Prostate gland (tissue), 2 donors: ENCODE measurements at regions not wholly inside any gene's neighbourhood (a gene's known extent, or its start where the extent isn't known, plus 50 kb on each side); places are given as distances from the start of the nearest gene placed in this dataset.

Experiments used
- POLR2A ChIP-seq: fragments of 450-650 bp; IDR thresholded peaks from one replicate; pipeline ENCODE4 v1.6.1; 2016; ENCODE audit warnings: antibody characterized with exemption, mild to moderate bottlenecking
- POLR2AphosphoS5 ChIP-seq: sonication (generic); formaldehyde crosslinking; IDR thresholded peaks from one replicate; pipeline ENCODE4 v1.6.1; 2017; ENCODE audit warnings: antibody characterized with exemption
- TF ChIP-seq, protein P1 (sequence below), 4 experiments: fragments of 200-600 bp in 2 of 4; fragments of 450-650 bp in 2 of 4; sonication (generic) in 2 of 4; IDR thresholded peaks; 1 replicate in 3 of 4; 2 replicates in 1 of 4; pipeline ENCODE4 v1.5.1; 2016 to 2019; ENCODE audit warnings: antibody characterized with exemption in 4 of 4, mild to moderate bottlenecking in 2 of 4, moderate library complexity in 2 of 4

DNA sequence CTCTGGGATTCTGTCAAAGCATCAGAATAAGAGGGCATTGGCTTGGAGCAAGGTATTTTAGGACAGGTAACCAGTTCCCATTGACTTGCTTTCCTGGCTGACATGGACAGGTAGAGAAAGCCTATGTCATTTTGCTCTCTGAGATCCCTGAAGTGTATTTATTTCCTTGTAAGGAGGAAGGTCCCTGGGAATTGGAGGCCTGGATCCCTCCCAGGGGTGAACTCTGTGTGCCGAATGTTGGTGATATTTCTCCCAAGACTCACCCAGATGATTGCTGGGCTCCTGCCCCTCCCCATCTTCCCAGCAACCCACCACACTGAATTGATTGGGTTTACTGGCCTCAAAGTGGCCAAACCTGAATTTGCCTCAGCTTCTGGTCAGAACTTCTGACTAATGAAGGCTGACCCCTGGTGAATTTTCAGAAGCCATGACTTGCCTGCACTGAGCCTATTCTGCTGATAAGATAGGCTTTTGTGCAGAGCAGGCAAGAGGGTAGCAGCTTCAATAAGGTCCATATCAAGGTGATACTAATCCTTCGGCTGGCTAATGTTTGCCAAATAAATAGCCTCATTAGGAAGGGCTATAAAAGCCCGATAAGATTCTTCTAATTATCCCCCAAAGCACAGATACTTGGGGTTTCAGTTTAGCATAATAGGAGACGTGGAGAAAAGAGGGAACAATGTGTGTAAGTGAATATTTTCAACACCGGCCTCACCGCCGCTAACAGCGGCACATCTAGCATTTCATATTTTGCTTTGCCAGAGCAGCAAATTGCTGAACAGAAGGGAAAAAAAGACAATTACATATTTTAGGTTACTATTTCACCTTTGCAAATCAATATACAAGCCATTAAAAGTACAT is 152.9 kb upstream of the PITX1 start:
- TF ChIP-seq, protein P1, sequence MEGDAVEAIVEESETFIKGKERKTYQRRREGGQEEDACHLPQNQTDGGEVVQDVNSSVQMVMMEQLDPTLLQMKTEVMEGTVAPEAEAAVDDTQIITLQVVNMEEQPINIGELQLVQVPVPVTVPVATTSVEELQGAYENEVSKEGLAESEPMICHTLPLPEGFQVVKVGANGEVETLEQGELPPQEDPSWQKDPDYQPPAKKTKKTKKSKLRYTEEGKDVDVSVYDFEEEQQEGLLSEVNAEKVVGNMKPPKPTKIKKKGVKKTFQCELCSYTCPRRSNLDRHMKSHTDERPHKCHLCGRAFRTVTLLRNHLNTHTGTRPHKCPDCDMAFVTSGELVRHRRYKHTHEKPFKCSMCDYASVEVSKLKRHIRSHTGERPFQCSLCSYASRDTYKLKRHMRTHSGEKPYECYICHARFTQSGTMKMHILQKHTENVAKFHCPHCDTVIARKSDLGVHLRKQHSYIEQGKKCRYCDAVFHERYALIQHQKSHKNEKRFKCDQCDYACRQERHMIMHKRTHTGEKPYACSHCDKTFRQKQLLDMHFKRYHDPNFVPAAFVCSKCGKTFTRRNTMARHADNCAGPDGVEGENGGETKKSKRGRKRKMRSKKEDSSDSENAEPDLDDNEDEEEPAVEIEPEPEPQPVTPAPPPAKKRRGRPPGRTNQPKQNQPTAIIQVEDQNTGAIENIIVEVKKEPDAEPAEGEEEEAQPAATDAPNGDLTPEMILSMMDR (IDR thresholded peaks at IDR 0.05), result no peak
- TF ChIP-seq POLR2A (no peak), POLR2AphosphoS5 (no peak)
